H9 (cell line): ENCODE measurements at regions not wholly inside any gene's neighbourhood (a gene's known extent, or its start where the extent isn't known, plus 50 kb on each side); places are given as distances from the start of the nearest gene placed in this dataset.

Source experiments
- DNase-seq: peaks from one replicate; pipeline ENCODE4 v3.0.0-alpha.2; 2017
- H2AFZ ChIP-seq: one replicate; pipeline ENCODE4 v1.6.1; 2013; ENCODE audit warnings: mild to moderate bottlenecking, low read length, control low read depth, moderate library complexity
- H2AK5ac ChIP-seq: 2 replicates; pipeline ENCODE4 v1.6.1; 2013; ENCODE audit warnings: low read length, control low read depth, mixed read lengths; ENCODE audit not compliant: insufficient read length
- H2BK120ac ChIP-seq: one replicate; pipeline ENCODE4 v1.6.1; 2013; ENCODE audit warnings: low read depth, mild to moderate bottlenecking, low read length, control low read depth, inconsistent platforms; ENCODE audit not compliant: poor library complexity, severe bottlenecking
- H2BK12ac ChIP-seq: 2 replicates; pipeline ENCODE4 v1.6.1; 2013; ENCODE audit warnings: low read length, control low read depth, mixed read lengths, low read depth; ENCODE audit not compliant: insufficient read length
- H2BK15ac ChIP-seq: 2 replicates; pipeline ENCODE4 v1.6.1; 2013; ENCODE audit warnings: low read depth, low read length, control low read depth
- H2BK20ac ChIP-seq: one replicate; pipeline ENCODE4 v1.6.1; 2013; ENCODE audit warnings: low read depth, mild to moderate bottlenecking, low read length, control low read depth, inconsistent platforms; ENCODE audit not compliant: poor library complexity, severe bottlenecking
- H2BK5ac ChIP-seq: 2 replicates; pipeline ENCODE4 v1.6.1; 2013; ENCODE audit warnings: low read length, control low read depth, mixed read lengths; ENCODE audit not compliant: insufficient read length
- H3K14ac ChIP-seq: 2 replicates; pipeline ENCODE4 v1.6.1; 2013; ENCODE audit warnings: low read length, control low read depth; ENCODE audit not compliant: insufficient read depth
- H3K18ac ChIP-seq: 2 replicates; pipeline ENCODE4 v1.6.1; 2013; ENCODE audit warnings: low read depth, mild to moderate bottlenecking, mixed read lengths, low read length, control low read depth; ENCODE audit not compliant: insufficient read length
- H3K23ac ChIP-seq: 2 replicates; pipeline ENCODE4 v1.6.1; 2013; ENCODE audit warnings: low read length, control low read depth, mixed read lengths, low read depth; ENCODE audit not compliant: insufficient read length
- H3K23me2 ChIP-seq: 2 replicates; pipeline ENCODE4 v1.6.1; 2013; ENCODE audit warnings: low read depth, mild to moderate bottlenecking, mixed read lengths, low read length, control low read depth; ENCODE audit not compliant: insufficient read length, poor library complexity, severe bottlenecking
- H3K27ac ChIP-seq: 2 replicates; pipeline ENCODE4 v1.5.1; 2013; ENCODE audit warnings: low read length, control low read depth, mixed read lengths, low read depth; ENCODE audit not compliant: insufficient read length
- H3K27me3 ChIP-seq: 2 replicates; pipeline ENCODE4 v1.6.1; 2013; ENCODE audit warnings: low read length, control low read depth, inconsistent platforms; ENCODE audit not compliant: insufficient read depth
- H3K4ac ChIP-seq: 2 replicates; pipeline ENCODE4 v1.6.1; 2013; ENCODE audit warnings: low read depth, mild to moderate bottlenecking, control low read depth, inconsistent platforms, low read length, moderate library complexity
- H3K4me1 ChIP-seq: 2 replicates; pipeline ENCODE4 v1.6.1; 2013; ENCODE audit warnings: low read length, control low read depth, inconsistent platforms; ENCODE audit not compliant: insufficient read depth
- H3K4me2 ChIP-seq: 2 replicates; pipeline ENCODE4 v1.6.1; 2013; ENCODE audit warnings: low read length, control low read depth, mixed read lengths; ENCODE audit not compliant: insufficient read length, insufficient read depth
- H3K56ac ChIP-seq: 2 replicates; pipeline ENCODE4 v1.6.1; 2013; ENCODE audit warnings: low read depth, mild to moderate bottlenecking, mixed read lengths, low read length, control low read depth; ENCODE audit not compliant: insufficient read length
- H3K79me1 ChIP-seq: 2 replicates; pipeline ENCODE4 v1.6.1; 2013; ENCODE audit warnings: low read depth, mild to moderate bottlenecking, moderate library complexity, low read length, control low read depth, inconsistent platforms; ENCODE audit not compliant: insufficient read depth, poor library complexity, severe bottlenecking
- H3K79me2 ChIP-seq: 2 replicates; pipeline ENCODE4 v1.6.1; 2013; ENCODE audit warnings: low read length, control low read depth, inconsistent platforms; ENCODE audit not compliant: insufficient read depth
- H3K9ac ChIP-seq: 2 replicates; pipeline ENCODE4 v1.6.1; 2013; ENCODE audit warnings: low read length, control low read depth, mixed read lengths; ENCODE audit not compliant: insufficient read length; ENCODE audit errors: extremely low read depth
- H3K9me3 ChIP-seq: one replicate; pipeline ENCODE4 v1.6.1; 2013; ENCODE audit warnings: low read depth, low read length, inconsistent platforms; ENCODE audit not compliant: control insufficient read depth
- H3T11ph ChIP-seq: one replicate; pipeline ENCODE4 v1.6.1; 2013; ENCODE audit warnings: mild to moderate bottlenecking, low read length, control low read depth, inconsistent platforms
- H4K20me1 ChIP-seq: one replicate; pipeline ENCODE4 v1.6.1; 2013; ENCODE audit not compliant: control insufficient read depth, insufficient read length, insufficient read depth
- H4K5ac ChIP-seq: 2 replicates; pipeline ENCODE4 v1.6.1; 2013; ENCODE audit warnings: low read depth, mild to moderate bottlenecking, mixed read lengths, low read length, control low read depth; ENCODE audit not compliant: insufficient read length
- H4K8ac ChIP-seq: replicated peaks from 2 replicates; pipeline ENCODE4 v1.6.1; 2013; ENCODE audit warnings: low read length, control low read depth, mixed read lengths, low read depth; ENCODE audit not compliant: insufficient read length
- H4K91ac ChIP-seq: 2 replicates; pipeline ENCODE4 v1.6.1; 2013; ENCODE audit warnings: low read depth, mild to moderate bottlenecking, moderate library complexity, mixed read lengths, low read length, control low read depth; ENCODE audit not compliant: insufficient read length
- H3K27ac Mint-ChIP-seq, 3 experiments: 2 replicates in 2 of 3; 3 replicates in 1 of 3; pipeline ENCODE4 v1.8.0; 2020 to 2021; ENCODE audit warnings: mixed read lengths in 3 of 3, mild to moderate bottlenecking in 1 of 3, moderate library complexity in 1 of 3
- H3K27me3 Mint-ChIP-seq: 2 replicates; pipeline ENCODE4 v1.8.0; 2021; ENCODE audit warnings: low read depth, mild to moderate bottlenecking, moderate library complexity, mixed read lengths
- H3K36me3 Mint-ChIP-seq, 3 experiments: 2 replicates in 2 of 3; 3 replicates in 1 of 3; pipeline ENCODE4 v1.8.0; 2020 to 2021; ENCODE audit warnings: low read depth in 3 of 3, mixed read lengths in 3 of 3; ENCODE audit not compliant: insufficient read depth in 1 of 3
- H3K4me1 Mint-ChIP-seq, 2 experiments: 2 replicates each; pipeline ENCODE4 v1.8.0; 2020; ENCODE audit warnings: mixed read lengths in 2 of 2
- H3K4me3 Mint-ChIP-seq, 2 experiments: 2 replicates in 1 of 2; 3 replicates in 1 of 2; pipeline ENCODE4 v1.8.0; 2020 to 2021; ENCODE audit warnings: mild to moderate bottlenecking in 2 of 2, mixed read lengths in 2 of 2, moderate library complexity in 1 of 2
- H3K9me3 Mint-ChIP-seq, 2 experiments: 2 replicates in 1 of 2; 3 replicates in 1 of 2; pipeline ENCODE4 v1.8.0; 2020; ENCODE audit warnings: mild to moderate bottlenecking in 2 of 2, mixed read lengths in 2 of 2, moderate library complexity in 1 of 2
- CTCF ChIP-seq: fragments of 200-600 bp; sonication (generic); conservative IDR thresholded peaks from 3 replicates; pipeline ENCODE4 v1.8.0; 2021; ENCODE audit warnings: antibody characterized with exemption, mild to moderate bottlenecking
- WGBS: extraction: QIAGEN DNeasy Blood & Tissue Kit; methylation state at CpG from one replicate; pipeline ENCODE4 v1.1.7; 2013; ENCODE audit warnings: missing lambda C conversion rate, low lambda C conversion rate, mixed read lengths; ENCODE audit not compliant: insufficient read length; ENCODE audit errors: extremely low coverage; 5-methylcytosine and 5-hydroxymethylcytosine counted together

- H4K91ac ChIP-seq = no peak overlapping the region
- no peak overlapping the region for H4K5ac ChIP-seq
- H4K20me1 ChIP-seq = no peaks in the 10 kb centered on the region
- H2AFZ ChIP-seq = no peak overlapping the region
- H2BK12ac ChIP-seq = no peak overlapping the region
- Mint-ChIP-seq H3K4me1 (peaks cover 15 to 22% of the 10 kb centered on the region in 2 experiments), H3K27me3 (peaks cover 20% of the 10 kb centered on the region), H3K27ac (no peak overlapping the region), H3K36me3 (no peaks in the 10 kb centered on the region), H3K9me3 (no peaks in the 10 kb centered on the region; a peak in 1 of 5 replicates), H3K4me3 (no peak overlapping the region)
- no peak overlapping the region for H2BK5ac ChIP-seq
- 0 out of 2 replicates have a peak, but pooled peaks cover 2% of the 10 kb centered on the region for H3K4me1 ChIP-seq
- H3K14ac ChIP-seq = no peak overlapping the region
- no peak overlapping the region for H3K56ac ChIP-seq
- peaks cover 5% of the 10 kb centered on the region for H3K23me2 ChIP-seq
- H4K8ac ChIP-seq = no peak overlapping the region
- no peak overlapping the region for H3K23ac ChIP-seq
- H3K18ac ChIP-seq = no peak overlapping the region
- H3K79me2 ChIP-seq = no peaks in the 10 kb centered on the region
- no peak overlapping the region for H2BK15ac ChIP-seq
- no peaks in the 10 kb centered on the region for H3K9me3 ChIP-seq
- H3K9ac ChIP-seq = no peak overlapping the region
- H3K27me3 ChIP-seq = peaks cover 5% of the 10 kb centered on the region; the same call in 1 of the 2 replicates
- H3K27ac ChIP-seq = no peak overlapping the region
- H2AK5ac ChIP-seq = no peak overlapping the region
- no peak overlapping the region for H3K4me2 ChIP-seq
- H3T11ph ChIP-seq = no peak overlapping the region
- WGBS = no CpG with 5 or more reads among the region's 2 CpGs
- DNase-seq = no peak
- no peak overlapping the region for H3K4ac ChIP-seq
- H2BK20ac ChIP-seq = no peak overlapping the region
- no peak overlapping the region for H2BK120ac ChIP-seq
- H3K79me1 ChIP-seq = no peaks in the 10 kb centered on the region
- TF ChIP-seq CTCF = no peak
These were observed 228.4 kb upstream of the BTBD3 start for GRCh38 chr20:11689262-11689661.
